Esophagus muscularis mucosa (tissue), 3 donors: ENCODE measurements at regions not wholly inside any gene's neighbourhood (a gene's known extent, or its start where the extent isn't known, plus 50 kb on each side); places are given as distances from the start of the nearest gene placed in this dataset.

Experiments
- CTCF ChIP-seq, 3 experiments: fragments of 200-600 bp in 2 of 3; fragments of 450-650 bp in 1 of 3; sonication (generic) in 2 of 3; IDR thresholded peaks; one replicate each; pipeline ENCODE4 v1.5.1; 2017 to 2019; ENCODE audit warnings: antibody characterized with exemption in 3 of 3, mild to moderate bottlenecking in 2 of 3, moderate library complexity in 1 of 3
- POLR2A ChIP-seq: fragments of 450-650 bp; IDR thresholded peaks from one replicate; pipeline ENCODE4 v1.6.1; 2017; ENCODE audit warnings: antibody characterized with exemption, moderate library complexity, mild to moderate bottlenecking, low read depth

- TF ChIP-seq CTCF (IDR thresholded peaks at IDR 0.05) (no peak), POLR2A (no peak)
Measured at GRCh38 chr7:45982132-45982531, 61.1 kb upstream of the IGFBP3 start.
